ENCODE measurements at regions not wholly inside any gene's neighbourhood (a gene's known extent, or its start where the extent isn't known, plus 50 kb on each side); places are given as distances from the start of the nearest gene placed in this dataset.

- TF ChIP-seq CTCF (IDR thresholded peaks at IDR 0.05) (no peak), EP300 (IDR thresholded peaks at IDR 0.05) (no peak), POLR2A (IDR thresholded peaks at IDR 0.05) (no peak)
Measured at GRCh38 chr2:12624384-12624783, 92.4 kb upstream of the TRIB2 start.

Measured in tibial nerve (tissue), 4 donors.